Lower leg skin (tissue), 4 donors: ENCODE measurements at regions not wholly inside any gene's neighbourhood (a gene's known extent, or its start where the extent isn't known, plus 50 kb on each side); places are given as distances from the start of the nearest gene placed in this dataset.

Experiments used
- DNase-seq, 2 donors: peaks; one replicate each; pipeline ENCODE4 v3.0.0-alpha.2; 2019; ENCODE audit warnings: low spot score in 2 of 2
- H3K4me3 ChIP-seq: fragments of 200-600 bp; sonication (generic); 2 replicates; pipeline ENCODE4 v1.5.1; 2017; ENCODE audit warnings: mild to moderate bottlenecking, low read depth; ENCODE audit not compliant: poor library complexity, severe bottlenecking
- CTCF ChIP-seq, 3 donors: fragments of 450-650 bp; IDR thresholded peaks; one replicate each; pipeline ENCODE4 v1.5.1; 2016; ENCODE audit warnings: antibody characterized with exemption in 3 of 3, mild to moderate bottlenecking in 3 of 3, moderate library complexity in 2 of 3
- POLR2A ChIP-seq, 2 donors: fragments of 450-650 bp; IDR thresholded peaks; one replicate each; pipeline ENCODE4 v1.6.1; 2016 to 2017; ENCODE audit warnings: antibody characterized with exemption in 2 of 2, mild to moderate bottlenecking in 1 of 2, moderate library complexity in 1 of 2
- WGBS, 2 donors: methylation state at CpG; one replicate each; pipeline ENCODE4 v1.1.5; 2018; 5-methylcytosine and 5-hydroxymethylcytosine counted together
- intact Hi-C: fragments of 100-400 bp; cut with DNase I; formaldehyde crosslinking; loops from one replicate; pipeline ENCODE4 v1.15.0; 2023; ENCODE audit warnings: low total_unique reads

- intact Hi-C loops = no loop called here
- no peak overlapping the region for H3K4me3 ChIP-seq
- 90 to 95% methylated on average over 1 of the region's 1 CpG for WGBS, 2 donors
- no peak for DNase-seq
- TF ChIP-seq POLR2A (IDR thresholded peaks at IDR 0.05) (no peak), CTCF (IDR thresholded peaks at IDR 0.05) (no peak)
These were observed 99.6 kb upstream of the PCDH15 start for GRCh38 chr10:54900584-54900983.

GRCh38 chr10:54880996-54881395 is 80.0 kb upstream of the PCDH15 start:
- no peak for TF ChIP-seq POLR2A (IDR thresholded peaks at IDR 0.05)
- no peak for TF ChIP-seq CTCF (IDR thresholded peaks at IDR 0.05)
- intact Hi-C loops = no loop called here
- no peak overlapping the region for H3K4me3 ChIP-seq
- DNase-seq = no peak
- 40 to 47% methylated on average over 5 of the region's 5 CpGs for WGBS, 2 donors

GRCh38 chr10:54869022-54869421 is 68.0 kb upstream of the PCDH15 start:
- intact Hi-C loops = no loop called here
- TF ChIP-seq POLR2A (IDR thresholded peaks at IDR 0.05) (no peak), CTCF (IDR thresholded peaks at IDR 0.05) (no peak)
- no peak for DNase-seq
- no peak overlapping the region for H3K4me3 ChIP-seq

GRCh38 chr10:54866666-54867065 is 65.6 kb upstream of the PCDH15 start:
- intact Hi-C loops = no loop called here
- no peak overlapping the region for H3K4me3 ChIP-seq
- TF ChIP-seq CTCF (IDR thresholded peaks at IDR 0.05) = no peak
- no peak for TF ChIP-seq POLR2A (IDR thresholded peaks at IDR 0.05)
- DNase-seq = no peak

GRCh38 chr10:54854843-54855242 is 53.8 kb upstream of the PCDH15 start:
- 82 to 94% methylated on average over 3 of the region's 3 CpGs for WGBS, 2 donors
- TF ChIP-seq POLR2A (IDR thresholded peaks at IDR 0.05) (no peak), CTCF (IDR thresholded peaks at IDR 0.05) (no peak)
- intact Hi-C loops = no loop called here
- no peak overlapping the region for H3K4me3 ChIP-seq
- no peak for DNase-seq

GRCh38 chr10:54854389-54854788 is 53.4 kb upstream of the PCDH15 start:
- H3K4me3 ChIP-seq = no peak overlapping the region
- TF ChIP-seq POLR2A (IDR thresholded peaks at IDR 0.05) = no peak
- no peak for TF ChIP-seq CTCF (IDR thresholded peaks at IDR 0.05)
- DNase-seq = no peak
- intact Hi-C loops = no loop called here
- 75 to 88% methylated on average over 3 of the region's 3 CpGs for WGBS, 2 donors
